PC-3 (cell line): ENCODE measurements at regions not wholly inside any gene's neighbourhood (a gene's known extent, or its start where the extent isn't known, plus 50 kb on each side); places are given as distances from the start of the nearest gene placed in this dataset.

Experiments
- ATAC-seq: fragments of 200-7000 bp; cut with Tn5 transposase; 2 replicates; pipeline ENCODE4 v1.9.1; 2020; ENCODE audit warnings: mild to moderate bottlenecking, moderate library complexity
- BruUV-seq: library from RNA; stranded (reverse); fragments of 400-500 nt; replicated peaks from 2 replicates; lab custom pipeline; 2021; lab: Mats Ljungman, UMichigan
- CTCF ChIA-PET: fragments of 300-600 bp; sonication (Branson Sonifier 250); formaldehyde crosslinking; loops from one replicate; lab custom pipeline; 2022; ENCODE audit warnings: antibody characterized with exemption; lab: Charles Lee
- POLR2A ChIA-PET: fragments of 300-600 bp; sonication (Branson Sonifier 250); formaldehyde crosslinking; loops from one replicate; lab custom pipeline; 2022; ENCODE audit warnings: antibody characterized with exemption; ENCODE audit not compliant: unreplicated experiment; lab: Charles Lee
- DNase-seq: peaks from one replicate; pipeline ENCODE4 v3.0.0-alpha.2; 2015
- H2AFZ ChIP-seq: fragments of 300-600 bp; sonication (generic); 2 replicates; pipeline ENCODE4 v1.6.0; 2016; ENCODE audit warnings: antibody characterized with exemption, low read length
- H3F3A ChIP-seq: fragments of 300-600 bp; sonication (generic); one replicate; pipeline ENCODE4 v1.6.0; 2017; ENCODE audit warnings: antibody characterized with exemption, low read length, control low read depth, mild to moderate bottlenecking; ENCODE audit not compliant: unreplicated experiment
- H3K27ac ChIP-seq: fragments of 300-600 bp; sonication (generic); 2 replicates; pipeline ENCODE4 v1.5.1; 2016; ENCODE audit warnings: mild to moderate bottlenecking, low read length
- H3K27me3 ChIP-seq: fragments of 300-600 bp; sonication (generic); 2 replicates; pipeline ENCODE4 v1.6.1; 2016; ENCODE audit warnings: low read length, mixed read lengths
- H3K36me3 ChIP-seq: fragments of 300-600 bp; sonication (generic); 2 replicates; pipeline ENCODE4 v1.6.1; 2016; ENCODE audit warnings: low read depth, mixed run types, low read length, mixed read lengths
- H3K4me1 ChIP-seq: fragments of 300-600 bp; sonication (generic); 2 replicates; pipeline ENCODE4 v1.5.1; 2016; ENCODE audit warnings: low read length; ENCODE audit not compliant: insufficient read depth
- H3K4me2 ChIP-seq: fragments of 300-600 bp; sonication (generic); 2 replicates; pipeline ENCODE4 v1.6.0; 2016; ENCODE audit warnings: low read length
- H3K4me3 ChIP-seq: fragments of 300-600 bp; sonication (generic); 2 replicates; pipeline ENCODE4 v1.5.1; 2016; ENCODE audit warnings: mild to moderate bottlenecking, low read length, mixed read lengths
- H3K79me2 ChIP-seq: fragments of 300-600 bp; sonication (generic); 2 replicates; pipeline ENCODE4 v1.6.1; 2017; ENCODE audit warnings: low read length, mixed read lengths
- H3K9ac ChIP-seq: fragments of 300-600 bp; sonication (generic); 2 replicates; pipeline ENCODE4 v1.6.0; 2016; ENCODE audit warnings: mild to moderate bottlenecking, low read length
- H3K9me2 ChIP-seq: fragments of 300-600 bp; sonication (generic); replicated peaks from 2 replicates; pipeline ENCODE4 v1.6.1; 2016; ENCODE audit warnings: mixed run types, low read length, mixed read lengths
- H3K9me3 ChIP-seq: fragments of 300-600 bp; sonication (generic); 2 replicates; pipeline ENCODE4 v1.6.1; 2016; ENCODE audit warnings: low read length, mixed read lengths
- H4K20me1 ChIP-seq: fragments of 300-600 bp; sonication (generic); 2 replicates; pipeline ENCODE4 v1.6.1; 2016; ENCODE audit warnings: low read length, mixed read lengths
- EZH2 ChIP-seq: fragments of 300-600 bp; sonication (generic); IDR thresholded peaks from one replicate; pipeline ENCODE4 v1.6.1; 2017; ENCODE audit warnings: antibody characterized with exemption, mild to moderate bottlenecking, low read length; ENCODE audit not compliant: unreplicated experiment
- EZH2phosphoT487 ChIP-seq: fragments of 300-600 bp; sonication (generic); IDR thresholded peaks from 2 replicates; pipeline ENCODE4 v1.6.1; 2018; ENCODE audit warnings: mild to moderate bottlenecking, antibody characterized with exemption, low read length, borderline replicate concordance
- intact Hi-C: fragments of 100-400 bp; cut with micrococcal nuclease; formaldehyde crosslinking; loops from 2 replicates; pipeline ENCODE4 v1.9.0; 2023
- TF ChIP-seq, protein P1 (sequence below): fragments of 300-600 bp; sonication (generic); conservative IDR thresholded peaks from 2 replicates; pipeline ENCODE4 v1.5.1; 2017; ENCODE audit warnings: antibody characterized with exemption, low read depth, mild to moderate bottlenecking, low read length

DNA sequence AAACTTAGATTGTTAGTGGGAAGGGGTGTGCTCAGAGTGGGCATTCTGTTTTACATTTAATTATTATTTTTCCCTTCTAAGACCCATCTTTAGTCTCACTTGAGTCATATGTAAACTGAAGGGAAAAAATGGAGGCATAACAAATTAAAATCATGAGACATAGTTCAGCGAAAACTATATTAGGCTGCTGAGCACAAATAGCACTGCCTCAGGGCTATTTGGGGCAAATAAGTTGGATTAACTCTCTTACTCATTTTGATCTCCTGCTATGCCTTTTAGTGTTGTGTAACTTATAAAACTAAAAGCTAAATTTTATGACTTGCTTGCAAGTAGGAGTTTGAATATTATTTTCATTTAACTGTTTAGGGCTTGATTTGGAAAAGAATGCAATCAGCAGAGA, 1329.2 kb upstream of the PCDH7 start:
- no peak for ATAC-seq
- no peak for TF ChIP-seq EZH2
- TF ChIP-seq, protein P1, sequence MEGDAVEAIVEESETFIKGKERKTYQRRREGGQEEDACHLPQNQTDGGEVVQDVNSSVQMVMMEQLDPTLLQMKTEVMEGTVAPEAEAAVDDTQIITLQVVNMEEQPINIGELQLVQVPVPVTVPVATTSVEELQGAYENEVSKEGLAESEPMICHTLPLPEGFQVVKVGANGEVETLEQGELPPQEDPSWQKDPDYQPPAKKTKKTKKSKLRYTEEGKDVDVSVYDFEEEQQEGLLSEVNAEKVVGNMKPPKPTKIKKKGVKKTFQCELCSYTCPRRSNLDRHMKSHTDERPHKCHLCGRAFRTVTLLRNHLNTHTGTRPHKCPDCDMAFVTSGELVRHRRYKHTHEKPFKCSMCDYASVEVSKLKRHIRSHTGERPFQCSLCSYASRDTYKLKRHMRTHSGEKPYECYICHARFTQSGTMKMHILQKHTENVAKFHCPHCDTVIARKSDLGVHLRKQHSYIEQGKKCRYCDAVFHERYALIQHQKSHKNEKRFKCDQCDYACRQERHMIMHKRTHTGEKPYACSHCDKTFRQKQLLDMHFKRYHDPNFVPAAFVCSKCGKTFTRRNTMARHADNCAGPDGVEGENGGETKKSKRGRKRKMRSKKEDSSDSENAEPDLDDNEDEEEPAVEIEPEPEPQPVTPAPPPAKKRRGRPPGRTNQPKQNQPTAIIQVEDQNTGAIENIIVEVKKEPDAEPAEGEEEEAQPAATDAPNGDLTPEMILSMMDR, result no peak
- no peak for TF ChIP-seq EZH2phosphoT487
- no TSS peak for BruUV-seq
- Histone ChIP-seq H3K79me2 (no peaks in the 10 kb centered on the region), H3K4me1 (no peaks in the 10 kb centered on the region), H3K27me3 (no peaks in the 10 kb centered on the region), H2AFZ (no peak overlapping the region), H4K20me1 (no peaks in the 10 kb centered on the region), H3K9me2 (no peaks in the 10 kb centered on the region), H3K9me3 (no peaks in the 10 kb centered on the region), H3K4me3 (no peak overlapping the region), H3K4me2 (no peak overlapping the region), H3K9ac (no peak overlapping the region), H3F3A (no peaks in the 10 kb centered on the region), H3K36me3 (no peaks in the 10 kb centered on the region), H3K27ac (no peak overlapping the region)
- ChIA-PET POLR2A (no interaction called here), CTCF (no interaction called here)
- no peak for DNase-seq
- intact Hi-C loops, result no loop called here

DNA sequence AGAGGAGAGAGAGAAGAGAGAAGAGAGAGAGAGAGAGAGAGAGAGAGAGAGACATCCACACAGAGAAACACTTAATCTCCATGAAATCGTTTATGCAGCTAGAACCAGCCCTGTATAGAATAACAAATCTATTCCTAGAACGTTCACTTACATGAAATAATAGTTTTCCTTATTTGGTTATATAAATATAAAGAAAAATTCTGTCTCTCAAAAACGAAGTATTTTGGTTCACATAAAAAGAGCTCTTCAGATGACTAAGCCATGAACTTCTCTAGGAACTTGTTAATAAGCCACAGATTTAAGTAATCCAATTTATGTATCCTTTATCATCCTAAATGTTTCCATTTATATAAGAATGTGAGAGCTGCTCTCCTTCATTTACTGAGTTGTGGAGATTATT, 1315.1 kb upstream of the PCDH7 start:
- POLR2A ChIA-PET, result no interaction called here
- BruUV-seq, result no TSS peak
- H3K9ac ChIP-seq, result no peak overlapping the region
- no peak overlapping the region for H3K27ac ChIP-seq
- no peaks in the 10 kb centered on the region for H3K79me2 ChIP-seq
- no peak overlapping the region for H3K4me3 ChIP-seq
- H3K9me2 ChIP-seq, result no peaks in the 10 kb centered on the region
- ATAC-seq (no peak), DNase-seq (no peak)
- H2AFZ ChIP-seq, result no peak overlapping the region
- H3K4me1 ChIP-seq, result no peaks in the 10 kb centered on the region
- CTCF ChIA-PET, result no interaction called here
- H3K4me2 ChIP-seq, result no peak overlapping the region
- H3F3A ChIP-seq, result no peaks in the 10 kb centered on the region
- no peak for TF ChIP-seq EZH2
- TF ChIP-seq, protein P1, result no peak
- TF ChIP-seq EZH2phosphoT487, result no peak
- no peaks in the 10 kb centered on the region for H3K36me3 ChIP-seq
- intact Hi-C loops, result no loop called here
- no peaks in the 10 kb centered on the region for H3K27me3 ChIP-seq
- no peaks in the 10 kb centered on the region for H4K20me1 ChIP-seq
- no peaks in the 10 kb centered on the region for H3K9me3 ChIP-seq

DNA sequence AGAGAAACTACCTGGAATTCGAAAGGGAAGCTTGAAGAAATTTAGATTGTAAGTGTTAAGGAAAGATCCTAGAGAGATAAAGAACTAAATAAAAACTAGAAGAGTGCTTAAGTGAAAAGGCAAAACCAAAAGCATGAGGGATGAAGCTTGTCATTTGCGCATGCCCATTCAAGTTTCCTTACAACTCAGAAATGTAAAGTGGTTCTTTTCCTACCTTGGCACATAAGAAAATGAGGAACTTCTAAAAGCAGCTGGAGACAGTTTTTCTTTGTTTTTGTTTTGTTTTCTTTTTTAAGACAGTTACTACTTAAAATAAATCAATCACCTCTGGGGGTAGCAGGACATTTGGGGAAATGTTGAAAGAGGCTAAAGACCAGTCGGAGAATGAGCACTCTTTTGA, 1304.4 kb upstream of the PCDH7 start:
- no peak for ATAC-seq
- Histone ChIP-seq H3K4me1 (no peaks in the 10 kb centered on the region), H2AFZ (no peak overlapping the region), H3K36me3 (no peaks in the 10 kb centered on the region), H3K79me2 (no peaks in the 10 kb centered on the region), H3K4me2 (no peak overlapping the region), H3K27ac (no peak overlapping the region), H4K20me1 (no peaks in the 10 kb centered on the region), H3K4me3 (no peak overlapping the region), H3F3A (no peaks in the 10 kb centered on the region), H3K9ac (no peak overlapping the region), H3K9me2 (no peaks in the 10 kb centered on the region), H3K9me3 (no peaks in the 10 kb centered on the region), H3K27me3 (no peaks in the 10 kb centered on the region)
- no peak for DNase-seq
- intact Hi-C loops, result no loop called here
- ChIA-PET POLR2A (no interaction called here), CTCF (no interaction called here)
- TF ChIP-seq, protein P1, result no peak
- TF ChIP-seq EZH2 (no peak), EZH2phosphoT487 (no peak)
- no TSS peak for BruUV-seq
